Gastroesophageal sphincter (tissue), 2 donors: ENCODE measurements at regions not wholly inside any gene's neighbourhood (a gene's known extent, or its start where the extent isn't known, plus 50 kb on each side); places are given as distances from the start of the nearest gene placed in this dataset.
"Not testable (repeated sequence)": the region's sequence is repeated elsewhere in the genome, so short reads cannot be mapped to it uniquely, and the experiment has no call there.

Experiments
- EP300 ChIP-seq: sonication (generic); formaldehyde crosslinking; IDR thresholded peaks from one replicate; pipeline ENCODE4 v1.6.1; 2017; ENCODE audit warnings: antibody characterized with exemption, mild to moderate bottlenecking
- POLR2A ChIP-seq, 2 donors: fragments of 450-650 bp; IDR thresholded peaks; one replicate each; pipeline ENCODE4 v1.6.1; 2017; ENCODE audit warnings: antibody characterized with exemption in 2 of 2, mild to moderate bottlenecking in 2 of 2, moderate library complexity in 1 of 2
- POLR2AphosphoS5 ChIP-seq: sonication (generic); formaldehyde crosslinking; IDR thresholded peaks from one replicate; pipeline ENCODE4 v1.6.1; 2017; ENCODE audit warnings: antibody characterized with exemption

- not testable (repeated sequence) for TF ChIP-seq POLR2AphosphoS5; EP300; POLR2A (IDR thresholded peaks at IDR 0.05)
Measured at GRCh38 chr10:90119631-90120280, 418.4 kb downstream of the KIF20B start.
